ENCODE measurements at regions not wholly inside any gene's neighbourhood (a gene's known extent, or its start where the extent isn't known, plus 50 kb on each side); places are given as distances from the start of the nearest gene placed in this dataset.

GRCh38 chr1:234661317-234661928 lies 51.4 kb upstream of the IRF2BP2 start:
- TF ChIP-seq EZH2 (IDR thresholded peaks at IDR 0.05; ENCODE audit: borderline replicate concordance, low read length): no peak
- no peak for TF ChIP-seq CTCF (IDR thresholded peaks at IDR 0.05; ENCODE audit: low read length)
